ENCODE measurements at regions not wholly inside any gene's neighbourhood (a gene's known extent, or its start where the extent isn't known, plus 50 kb on each side); places are given as distances from the start of the nearest gene placed in this dataset.

DNA sequence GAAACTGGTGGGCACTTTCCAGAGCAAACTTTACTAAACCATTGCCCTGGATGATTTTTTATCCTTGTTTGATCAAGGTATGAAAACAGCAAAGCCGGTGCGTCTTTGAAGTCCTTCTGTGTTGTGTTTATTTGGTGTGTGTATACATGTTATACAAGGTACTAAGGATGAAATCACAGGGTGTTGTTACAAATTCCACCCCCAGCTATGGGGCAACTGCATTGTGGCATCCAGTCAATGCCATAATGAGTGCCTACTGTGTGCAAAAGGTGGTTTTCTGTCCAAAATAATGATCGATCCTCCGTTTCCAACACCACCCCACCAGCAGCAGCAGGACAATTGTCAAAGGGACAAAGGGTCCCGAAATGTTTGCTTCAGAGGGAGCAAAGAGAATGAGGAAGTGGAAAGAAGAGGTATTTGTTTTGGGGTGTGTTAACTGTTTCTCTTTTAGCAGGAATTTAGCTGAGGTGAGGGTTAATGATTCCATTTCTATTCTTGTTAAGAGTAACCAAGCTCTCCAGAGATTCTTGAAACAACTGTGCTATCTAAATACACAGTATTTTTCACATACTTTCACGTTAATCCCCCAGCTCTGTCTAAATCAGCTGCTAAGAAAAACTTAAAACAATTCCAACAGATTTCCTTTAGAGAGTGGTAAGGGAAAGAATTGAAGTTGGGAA lies 568.7 kb upstream of the KLF4 start:
- TF ChIP-seq, protein P1, sequence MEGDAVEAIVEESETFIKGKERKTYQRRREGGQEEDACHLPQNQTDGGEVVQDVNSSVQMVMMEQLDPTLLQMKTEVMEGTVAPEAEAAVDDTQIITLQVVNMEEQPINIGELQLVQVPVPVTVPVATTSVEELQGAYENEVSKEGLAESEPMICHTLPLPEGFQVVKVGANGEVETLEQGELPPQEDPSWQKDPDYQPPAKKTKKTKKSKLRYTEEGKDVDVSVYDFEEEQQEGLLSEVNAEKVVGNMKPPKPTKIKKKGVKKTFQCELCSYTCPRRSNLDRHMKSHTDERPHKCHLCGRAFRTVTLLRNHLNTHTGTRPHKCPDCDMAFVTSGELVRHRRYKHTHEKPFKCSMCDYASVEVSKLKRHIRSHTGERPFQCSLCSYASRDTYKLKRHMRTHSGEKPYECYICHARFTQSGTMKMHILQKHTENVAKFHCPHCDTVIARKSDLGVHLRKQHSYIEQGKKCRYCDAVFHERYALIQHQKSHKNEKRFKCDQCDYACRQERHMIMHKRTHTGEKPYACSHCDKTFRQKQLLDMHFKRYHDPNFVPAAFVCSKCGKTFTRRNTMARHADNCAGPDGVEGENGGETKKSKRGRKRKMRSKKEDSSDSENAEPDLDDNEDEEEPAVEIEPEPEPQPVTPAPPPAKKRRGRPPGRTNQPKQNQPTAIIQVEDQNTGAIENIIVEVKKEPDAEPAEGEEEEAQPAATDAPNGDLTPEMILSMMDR (IDR thresholded peaks at IDR 0.05; ENCODE audit: poor library complexity) = no peak
- TF ChIP-seq EZH2 (IDR thresholded peaks at IDR 0.05; ENCODE audit: borderline replicate concordance) (no peak), EZH2phosphoT487 (IDR thresholded peaks at IDR 0.05; ENCODE audit: low read depth, severe bottlenecking, unreplicated experiment) (no peak)
